ENCODE measurements at regions not wholly inside any gene's neighbourhood (a gene's known extent, or its start where the extent isn't known, plus 50 kb on each side); places are given as distances from the start of the nearest gene placed in this dataset.

- Histone ChIP-seq H3K27me3 (no peaks in the 10 kb centered on the region), H3F3A (ENCODE audit: low read depth) (no peaks in the 10 kb centered on the region), H3K4me1 (no peaks in the 10 kb centered on the region), H3K4me3 (no peak overlapping the region), H3K4me2 (no peak overlapping the region), H3K79me2 (ENCODE audit: low read depth) (no peaks in the 10 kb centered on the region), H3K9me3 (ENCODE audit: low read depth) (no peaks in the 10 kb centered on the region), H3K36me3 (no peaks in the 10 kb centered on the region), H2AFZ (replicated peaks) (no peak overlapping the region), H3K27ac (no peak overlapping the region), H3K9ac (no peak overlapping the region), H4K20me1 (ENCODE audit: low read depth) (no peaks in the 10 kb centered on the region)
- Mint-ChIP-seq H3K27me3 (ENCODE audit: insufficient read depth, low read depth) (no peaks in the 10 kb centered on the region), H3K9me3 (no peaks in the 10 kb centered on the region), H3K4me1 (peaks cover 5% of the 10 kb centered on the region), H3K27ac (no peak overlapping the region), H3K36me3 (no peaks in the 10 kb centered on the region), H3K4me3 (no peak overlapping the region)
- TF ChIP-seq EZH2phosphoT487 (IDR thresholded peaks at IDR 0.05) (no peak), CTCF (IDR thresholded peaks at IDR 0.05) (no peak), EZH2 (IDR thresholded peaks at IDR 0.05) (no peak)
- no peak for DNase-seq (ENCODE audit: low spot score)
Observed at GRCh38 chr4:17368408-17368807, 143.5 kb downstream of the QDPR start.

- Mint-ChIP-seq H3K9me3 (no peaks in the 10 kb centered on the region), H3K4me1 (peaks cover 5% of the 10 kb centered on the region), H3K27me3 (ENCODE audit: insufficient read depth, low read depth) (no peaks in the 10 kb centered on the region), H3K27ac (no peak overlapping the region), H3K4me3 (no peak overlapping the region), H3K36me3 (no peaks in the 10 kb centered on the region)
- Histone ChIP-seq H3K79me2 (ENCODE audit: low read depth) (no peaks in the 10 kb centered on the region), H2AFZ (replicated peaks) (no peak overlapping the region), H3K9ac (no peak overlapping the region), H3F3A (ENCODE audit: low read depth) (no peaks in the 10 kb centered on the region), H3K4me2 (no peak overlapping the region), H4K20me1 (ENCODE audit: low read depth) (no peaks in the 10 kb centered on the region), H3K36me3 (no peaks in the 10 kb centered on the region), H3K27me3 (no peaks in the 10 kb centered on the region), H3K4me1 (no peaks in the 10 kb centered on the region), H3K9me3 (ENCODE audit: low read depth) (no peaks in the 10 kb centered on the region), H3K4me3 (no peak overlapping the region), H3K27ac (no peak overlapping the region)
- TF ChIP-seq EZH2phosphoT487 (IDR thresholded peaks at IDR 0.05) (no peak), CTCF (IDR thresholded peaks at IDR 0.05) (no peak), EZH2 (IDR thresholded peaks at IDR 0.05) (no peak)
- DNase-seq (ENCODE audit: low spot score) = no peak
Observed at GRCh38 chr4:17367201-17367600, 144.7 kb downstream of the QDPR start.

DNA sequence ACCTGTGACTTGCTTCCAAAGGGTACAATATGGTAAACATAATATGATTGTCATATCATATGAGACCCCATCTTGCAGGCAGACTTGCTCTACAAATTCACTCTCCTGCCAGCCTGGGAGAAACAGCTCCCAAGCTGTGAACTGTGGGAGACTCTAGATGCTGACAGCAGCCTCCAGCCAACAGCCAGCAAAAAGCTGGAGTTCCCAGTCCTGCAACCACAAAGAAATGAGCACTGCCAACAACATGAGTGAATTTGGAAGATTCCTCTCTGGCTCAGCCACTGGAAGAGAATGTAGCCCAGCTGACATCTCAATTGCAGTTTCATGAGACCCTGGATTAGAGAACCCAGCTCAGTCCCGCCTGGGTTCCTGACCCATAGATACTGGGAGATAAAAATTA lies 145.4 kb downstream of the QDPR start:
- Histone ChIP-seq H2AFZ (replicated peaks) (no peak overlapping the region), H3K9ac (no peak overlapping the region), H3K9me3 (ENCODE audit: low read depth) (no peaks in the 10 kb centered on the region), H3K79me2 (ENCODE audit: low read depth) (no peaks in the 10 kb centered on the region), H4K20me1 (ENCODE audit: low read depth) (no peaks in the 10 kb centered on the region), H3F3A (ENCODE audit: low read depth) (no peaks in the 10 kb centered on the region), H3K36me3 (no peaks in the 10 kb centered on the region), H3K27me3 (no peaks in the 10 kb centered on the region), H3K4me3 (no peak overlapping the region), H3K27ac (no peak overlapping the region), H3K4me1 (no peaks in the 10 kb centered on the region), H3K4me2 (no peak overlapping the region)
- no peak for TF ChIP-seq CTCF (IDR thresholded peaks at IDR 0.05)
- TF ChIP-seq EZH2phosphoT487 (IDR thresholded peaks at IDR 0.05) = no peak
- no peak for TF ChIP-seq EZH2 (IDR thresholded peaks at IDR 0.05)
- Mint-ChIP-seq H3K27me3 (ENCODE audit: insufficient read depth, low read depth) (no peaks in the 10 kb centered on the region), H3K9me3 (no peaks in the 10 kb centered on the region), H3K36me3 (no peaks in the 10 kb centered on the region), H3K27ac (no peak overlapping the region), H3K4me1 (peaks cover 5% of the 10 kb centered on the region), H3K4me3 (no peak overlapping the region)
- no peak for DNase-seq (ENCODE audit: low spot score)

GRCh38 chr4:17362430-17362829 lies 149.5 kb downstream of the QDPR start:
- no peak overlapping the region for H2AFZ ChIP-seq (replicated peaks)
- H4K20me1 ChIP-seq (ENCODE audit: low read depth) = no peaks in the 10 kb centered on the region
- H3K4me3 Mint-ChIP-seq = no peak overlapping the region
- H3K27ac ChIP-seq = no peak overlapping the region
- no peaks in the 10 kb centered on the region for H3K4me1 Mint-ChIP-seq
- H3K27ac Mint-ChIP-seq = no peak overlapping the region
- no peaks in the 10 kb centered on the region for H3K27me3 Mint-ChIP-seq (ENCODE audit: insufficient read depth, low read depth)
- no peak for DNase-seq (ENCODE audit: low spot score)
- H3K9me3 ChIP-seq (ENCODE audit: low read depth) = no peaks in the 10 kb centered on the region
- H3K9ac ChIP-seq = no peak overlapping the region
- no peak overlapping the region for H3K4me3 ChIP-seq
- no peaks in the 10 kb centered on the region for H3K27me3 ChIP-seq
- H3K36me3 ChIP-seq = no peaks in the 10 kb centered on the region
- H3F3A ChIP-seq (ENCODE audit: low read depth) = no peaks in the 10 kb centered on the region
- H3K4me2 ChIP-seq = no peak overlapping the region
- no peaks in the 10 kb centered on the region for H3K4me1 ChIP-seq
- no peaks in the 10 kb centered on the region for H3K9me3 Mint-ChIP-seq
- H3K36me3 Mint-ChIP-seq = no peaks in the 10 kb centered on the region
- TF ChIP-seq EZH2 (IDR thresholded peaks at IDR 0.05) (no peak), EZH2phosphoT487 (IDR thresholded peaks at IDR 0.05) (no peak)
- H3K79me2 ChIP-seq (ENCODE audit: low read depth) = no peaks in the 10 kb centered on the region

Measured in neural progenitor cell (in vitro differentiated cells).